ENCODE measurements at regions not wholly inside any gene's neighbourhood (a gene's known extent, or its start where the extent isn't known, plus 50 kb on each side); places are given as distances from the start of the nearest gene placed in this dataset.

GRCh38 chr15:98444138-98444537 is 204.2 kb upstream of the IGF1R start:
- H3K4me1 ChIP-seq, result no peaks in the 10 kb centered on the region
- Mint-ChIP-seq H3K4me1 (ENCODE audit: low read depth, unreplicated experiment) (no peaks in the 10 kb centered on the region), H3K36me3 (ENCODE audit: insufficient read depth, unreplicated experiment) (no peaks in the 10 kb centered on the region), H3K4me3 (ENCODE audit: unreplicated experiment) (no peak overlapping the region), H3K27ac (ENCODE audit: unreplicated experiment) (no peak overlapping the region), H3K27me3 (ENCODE audit: insufficient read depth, unreplicated experiment) (peaks cover 20% of the 10 kb centered on the region), H3K9me3 (ENCODE audit: unreplicated experiment) (peaks cover 8% of the 10 kb centered on the region)
- no peaks in the 10 kb centered on the region for H3K9me3 ChIP-seq
- ChIA-PET POLR2A (no interaction called here), CTCF (interaction anchor here (0.6 kb wide), 1 partner anchor 24 kb away, joined by 4 read pairs; no protein-coding TSS in a partner anchor)
- TF ChIP-seq CTCF (IDR thresholded peaks at IDR 0.05; ENCODE audit: insufficient read depth in 1 of 2, low read depth in 1 of 2, low read length in 1 of 2, severe bottlenecking in 1 of 2, unreplicated experiment in 1 of 2), result no peak
- no TSS peak for BruUV-seq (replicated peaks)
- DNase-seq, result no peak
- H3K4me3 ChIP-seq (ENCODE audit: low read depth, low read length), result no peak overlapping the region
- intact Hi-C loops (cut with micrococcal nuclease; ENCODE audit: unreplicated experiment), result loop anchor here (10.0 kb wide), 1 partner anchor 771 kb away; no protein-coding TSS in a partner anchor
- H3K27me3 ChIP-seq (replicated peaks; ENCODE audit: control insufficient read depth, insufficient read depth, low read length), result no peaks in the 10 kb centered on the region; the same call in 1 of the 2 replicates
- no peaks in the 10 kb centered on the region for H3K36me3 ChIP-seq (ENCODE audit: control insufficient read depth, insufficient read depth, low read length)

- Mint-ChIP-seq H3K36me3 (ENCODE audit: insufficient read depth, unreplicated experiment) (no peaks in the 10 kb centered on the region), H3K9me3 (ENCODE audit: unreplicated experiment) (peaks cover 8% of the 10 kb centered on the region), H3K27ac (ENCODE audit: unreplicated experiment) (no peak overlapping the region), H3K4me3 (ENCODE audit: unreplicated experiment) (no peak overlapping the region), H3K27me3 (ENCODE audit: insufficient read depth, unreplicated experiment) (peaks cover 24% of the 10 kb centered on the region), H3K4me1 (ENCODE audit: low read depth, unreplicated experiment) (no peaks in the 10 kb centered on the region)
- intact Hi-C loops (cut with micrococcal nuclease; ENCODE audit: unreplicated experiment), result loop anchor here (10.0 kb wide), 1 partner anchor 769 kb away; no protein-coding TSS in a partner anchor
- Histone ChIP-seq H3K36me3 (ENCODE audit: control insufficient read depth, insufficient read depth, low read length) (no peaks in the 10 kb centered on the region), H3K4me3 (ENCODE audit: low read depth, low read length) (no peak overlapping the region), H3K4me1 (no peaks in the 10 kb centered on the region), H3K9me3 (no peaks in the 10 kb centered on the region), H3K27me3 (replicated peaks; ENCODE audit: control insufficient read depth, insufficient read depth, low read length) (no peaks in the 10 kb centered on the region; the same call in 1 of the 2 replicates)
- no peak for DNase-seq
- ChIA-PET CTCF (no interaction called here), POLR2A (no interaction called here)
- TF ChIP-seq CTCF (IDR thresholded peaks at IDR 0.05; ENCODE audit: insufficient read depth in 1 of 2, low read depth in 1 of 2, low read length in 1 of 2, severe bottlenecking in 1 of 2, unreplicated experiment in 1 of 2), result no peak
- BruUV-seq (replicated peaks), result no TSS peak
These were observed 203.0 kb upstream of the IGF1R start for GRCh38 chr15:98445315-98445714.

GRCh38 chr15:98446083-98446482 is 202.3 kb upstream of the IGF1R start:
- ChIA-PET POLR2A (no interaction called here), CTCF (no interaction called here)
- DNase-seq, result no peak
- no peaks in the 10 kb centered on the region; the same call in 1 of the 2 replicates for H3K27me3 ChIP-seq (replicated peaks; ENCODE audit: control insufficient read depth, insufficient read depth, low read length)
- no peaks in the 10 kb centered on the region for H3K9me3 ChIP-seq
- intact Hi-C loops (cut with micrococcal nuclease; ENCODE audit: unreplicated experiment), result loop anchor here (10.0 kb wide), 1 partner anchor 769 kb away; no protein-coding TSS in a partner anchor
- Mint-ChIP-seq H3K27ac (ENCODE audit: unreplicated experiment) (no peak overlapping the region), H3K9me3 (ENCODE audit: unreplicated experiment) (peaks cover 8% of the 10 kb centered on the region), H3K36me3 (ENCODE audit: insufficient read depth, unreplicated experiment) (no peaks in the 10 kb centered on the region), H3K4me1 (ENCODE audit: low read depth, unreplicated experiment) (no peaks in the 10 kb centered on the region), H3K27me3 (ENCODE audit: insufficient read depth, unreplicated experiment) (peaks cover 24% of the 10 kb centered on the region), H3K4me3 (ENCODE audit: unreplicated experiment) (no peak overlapping the region)
- no peaks in the 10 kb centered on the region for H3K36me3 ChIP-seq (ENCODE audit: control insufficient read depth, insufficient read depth, low read length)
- H3K4me1 ChIP-seq, result no peaks in the 10 kb centered on the region
- BruUV-seq (replicated peaks), result no TSS peak
- TF ChIP-seq CTCF (IDR thresholded peaks at IDR 0.05; ENCODE audit: insufficient read depth in 1 of 2, low read depth in 1 of 2, low read length in 1 of 2, severe bottlenecking in 1 of 2, unreplicated experiment in 1 of 2), result no peak
- H3K4me3 ChIP-seq (ENCODE audit: low read depth, low read length), result no peak overlapping the region

All from Caco-2 (cell line).